ENCODE measurements at regions not wholly inside any gene's neighbourhood (a gene's known extent, or its start where the extent isn't known, plus 50 kb on each side); places are given as distances from the start of the nearest gene placed in this dataset.

DNA sequence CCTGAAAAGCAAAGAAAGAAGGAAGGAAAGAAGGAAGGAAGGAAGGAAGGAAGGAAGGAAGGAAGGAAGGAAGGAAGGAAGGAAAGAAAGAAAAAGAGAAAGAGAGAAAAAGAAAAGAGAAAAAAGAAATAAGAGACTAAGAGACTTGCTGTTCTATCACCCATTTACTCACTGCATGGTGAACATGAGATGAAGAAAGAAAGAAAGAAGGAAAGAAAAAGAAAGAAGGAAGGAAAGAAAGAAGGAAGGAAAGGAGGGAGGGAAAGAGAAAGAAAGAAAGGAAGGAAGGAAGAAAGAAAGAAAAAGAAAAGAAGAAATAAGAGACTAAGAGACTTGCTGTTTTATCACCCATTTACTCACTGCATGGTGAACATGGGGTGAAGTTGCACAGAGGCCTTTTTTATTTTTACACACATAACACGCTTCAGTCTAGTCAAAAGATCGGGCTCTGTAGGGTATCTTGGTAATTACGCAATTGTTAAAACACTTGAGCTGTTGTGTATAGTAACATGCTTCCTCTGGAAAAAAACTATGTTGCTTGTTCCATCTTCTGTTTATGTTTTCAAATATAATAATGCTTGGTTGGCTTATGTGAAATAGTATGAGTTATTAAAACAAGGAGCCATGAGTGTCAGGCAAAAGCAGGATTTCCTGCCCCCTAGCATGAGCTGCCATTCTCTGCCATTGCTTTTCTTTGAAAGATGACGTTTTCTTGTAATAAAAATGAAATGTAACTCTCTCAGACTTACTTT, 119.3 kb upstream of the ZNF608 start:
- no peak overlapping the region for H3K4me3 ChIP-seq (ENCODE audit: low read depth, low read length)
- H3K36me3 ChIP-seq (ENCODE audit: control insufficient read depth, insufficient read depth, low read length) = no peaks in the 10 kb centered on the region
- TF ChIP-seq CTCF (IDR thresholded peaks at IDR 0.05; ENCODE audit: insufficient read depth, low read length, poor library complexity, severe bottlenecking) = no peak
- DNase-seq (ENCODE audit: low read depth) = no peak
- no peaks in the 10 kb centered on the region for H3K27me3 ChIP-seq (ENCODE audit: control insufficient read depth, insufficient read depth, low read length)

GRCh38 chr5:124866355-124867136, 120.1 kb upstream of the ZNF608 start:
- no peaks in the 10 kb centered on the region for H3K27me3 ChIP-seq (ENCODE audit: control insufficient read depth, insufficient read depth, low read length)
- TF ChIP-seq CTCF (IDR thresholded peaks at IDR 0.05; ENCODE audit: insufficient read depth, low read length, poor library complexity, severe bottlenecking) = no peak
- H3K36me3 ChIP-seq (ENCODE audit: control insufficient read depth, insufficient read depth, low read length) = no peaks in the 10 kb centered on the region
- H3K4me3 ChIP-seq (ENCODE audit: low read depth, low read length) = no peak overlapping the region
- no peak for DNase-seq (ENCODE audit: low read depth)

DNA sequence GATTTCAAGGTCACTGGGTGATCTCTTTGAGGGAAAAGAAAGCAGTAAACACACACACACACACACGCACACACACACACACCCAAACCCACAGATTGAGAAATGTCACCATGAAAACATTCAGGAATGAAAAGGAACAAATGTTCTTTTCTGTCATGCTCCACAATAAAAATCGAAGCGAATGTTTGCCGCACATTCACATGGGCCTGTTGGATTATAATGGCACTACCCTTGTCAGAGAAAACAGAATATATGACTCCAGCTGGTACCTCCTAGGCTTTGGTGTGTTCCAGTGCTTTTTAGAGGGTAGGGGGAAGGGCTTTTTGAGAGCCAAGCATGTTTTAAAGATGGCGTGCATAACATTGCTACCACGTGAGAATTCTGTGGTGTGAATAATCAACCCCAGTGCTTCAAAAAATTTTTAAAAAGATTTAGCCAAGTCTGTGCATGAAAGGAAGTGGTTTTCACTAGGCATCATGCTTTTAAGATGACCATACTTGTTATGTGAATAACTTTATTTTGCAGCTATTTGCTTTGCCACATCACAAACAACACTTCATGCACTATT, 120.8 kb upstream of the ZNF608 start:
- H3K27me3 ChIP-seq (ENCODE audit: control insufficient read depth, insufficient read depth, low read length) = no peaks in the 10 kb centered on the region
- no peak overlapping the region for H3K4me3 ChIP-seq (ENCODE audit: low read depth, low read length)
- TF ChIP-seq CTCF (IDR thresholded peaks at IDR 0.05; ENCODE audit: insufficient read depth, low read length, poor library complexity, severe bottlenecking) = no peak
- no peak for DNase-seq (ENCODE audit: low read depth)
- H3K36me3 ChIP-seq (ENCODE audit: control insufficient read depth, insufficient read depth, low read length) = no peaks in the 10 kb centered on the region

- Histone ChIP-seq H3K27me3 (ENCODE audit: control insufficient read depth, insufficient read depth, low read length) (no peaks in the 10 kb centered on the region), H3K4me3 (ENCODE audit: low read depth, low read length) (no peak overlapping the region), H3K36me3 (ENCODE audit: control insufficient read depth, insufficient read depth, low read length) (no peaks in the 10 kb centered on the region)
- TF ChIP-seq CTCF (IDR thresholded peaks at IDR 0.05; ENCODE audit: insufficient read depth, low read length, poor library complexity, severe bottlenecking) = no peak
- DNase-seq (ENCODE audit: low read depth) = no peak
These were observed 122.2 kb upstream of the ZNF608 start for GRCh38 chr5:124868676-124869075.

DNA sequence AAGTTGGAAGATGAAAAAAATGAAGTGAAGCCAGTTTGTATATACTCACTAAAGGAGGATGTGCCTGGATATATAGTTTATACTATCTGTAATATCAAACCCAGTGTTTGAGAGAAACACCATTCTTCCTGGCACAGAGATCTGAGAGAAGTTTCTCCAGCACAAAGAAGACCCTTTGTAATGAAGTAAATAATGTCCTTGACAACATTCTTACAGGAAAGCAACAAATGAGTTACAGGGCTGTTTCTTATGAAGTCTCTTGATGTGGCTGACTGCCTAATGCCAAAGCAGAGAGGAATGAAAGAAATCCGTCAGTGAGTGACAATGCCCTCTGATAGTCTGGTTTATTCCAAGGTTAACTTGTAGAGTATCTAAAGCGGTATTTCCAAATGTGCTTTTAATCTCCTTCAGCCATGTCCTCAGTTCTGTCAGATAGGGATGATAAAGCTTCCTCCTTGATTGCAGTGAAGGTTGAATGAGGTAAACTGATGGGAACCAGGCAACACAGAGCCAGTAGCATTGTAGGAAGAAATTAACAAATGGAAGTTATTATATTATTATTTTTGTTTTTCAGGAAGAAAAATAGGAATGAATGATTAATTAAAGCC, 123.1 kb upstream of the ZNF608 start:
- Histone ChIP-seq H3K4me3 (ENCODE audit: low read depth, low read length) (no peak overlapping the region), H3K36me3 (ENCODE audit: control insufficient read depth, insufficient read depth, low read length) (no peaks in the 10 kb centered on the region), H3K27me3 (ENCODE audit: control insufficient read depth, insufficient read depth, low read length) (no peaks in the 10 kb centered on the region)
- TF ChIP-seq CTCF (IDR thresholded peaks at IDR 0.05; ENCODE audit: insufficient read depth, low read length, poor library complexity, severe bottlenecking) = no peak
- no peak for DNase-seq (ENCODE audit: low read depth)

Measured in kidney epithelial cell (primary cell).